Ovary (tissue), 3 donors: ENCODE measurements at regions not wholly inside any gene's neighbourhood (a gene's known extent, or its start where the extent isn't known, plus 50 kb on each side); places are given as distances from the start of the nearest gene placed in this dataset.
"Not testable (repeated sequence)": the region's sequence is repeated elsewhere in the genome, so short reads cannot be mapped to it uniquely, and the experiment has no call there.

Experiments used
- CTCF ChIP-seq, 3 donors: fragments of 450-650 bp in 2 of 3; fragments of 200-600 bp in 1 of 3; IDR thresholded peaks; one replicate each; pipeline versions ENCODE4 v1.5.1 to v1.8.0; 2016 to 2022; ENCODE audit warnings: antibody characterized with exemption in 3 of 3, mild to moderate bottlenecking in 1 of 3
- EP300 ChIP-seq: sonication (generic); formaldehyde crosslinking; IDR thresholded peaks from one replicate; pipeline ENCODE4 v1.6.1; 2017; ENCODE audit warnings: antibody characterized with exemption
- POLR2A ChIP-seq: fragments of 450-650 bp; IDR thresholded peaks from one replicate; pipeline ENCODE4 v1.6.1; 2017; ENCODE audit warnings: antibody characterized with exemption, mild to moderate bottlenecking, moderate library complexity
- donor health status: DM: no; HTN: no; CAD: no.

- not testable (repeated sequence) for TF ChIP-seq CTCF (IDR thresholded peaks at IDR 0.05); POLR2A; EP300
Measured at GRCh38 chr1:234790333-234790732, 180.4 kb upstream of the IRF2BP2 start.
